GM12891 (cell line): ENCODE measurements at regions not wholly inside any gene's neighbourhood (a gene's known extent, or its start where the extent isn't known, plus 50 kb on each side); places are given as distances from the start of the nearest gene placed in this dataset.

Source experiments
- POLR2A ChIP-seq: IDR thresholded peaks from 2 replicates; pipeline ENCODE4 v1.6.1; 2011; ENCODE audit warnings: low read depth, low read length, control low read depth
- POLR2AphosphoS5 ChIP-seq: IDR thresholded peaks from 2 replicates; pipeline ENCODE4 v1.6.1; 2011; ENCODE audit warnings: low read depth, low read length, control low read depth
- TAF1 ChIP-seq: IDR thresholded peaks from 2 replicates; pipeline ENCODE4 v1.6.1; 2011; ENCODE audit warnings: low read depth, low read length, control low read depth

GRCh38 chr11:91187314-91187713 is 964.5 kb upstream of the CHORDC1 start:
- TF ChIP-seq POLR2A (no peak), TAF1 (no peak), POLR2AphosphoS5 (no peak)
